Cardiac septum (tissue), 1 donor: ENCODE measurements at regions not wholly inside any gene's neighbourhood (a gene's known extent, or its start where the extent isn't known, plus 50 kb on each side); places are given as distances from the start of the nearest gene placed in this dataset.

ENCODE experiments used
- DNase-seq: peaks from one replicate; pipeline ENCODE4 v3.0.0-alpha.2; 2020; ENCODE audit warnings: low spot score
- intact Hi-C: fragments of 100-400 bp; cut with DNase I; formaldehyde crosslinking; loops from one replicate; pipeline ENCODE4 v1.14.0; 2022
- donor health status: DM: no; HTN: no; CAD: no.

- intact Hi-C loops, result no loop called here
- DNase-seq, result no peak
Observed at GRCh38 chr20:40558212-40558611, 130.8 kb downstream of the MAFB start.

GRCh38 chr20:40551125-40551530 is 137.9 kb downstream of the MAFB start:
- no peak for DNase-seq

DNA sequence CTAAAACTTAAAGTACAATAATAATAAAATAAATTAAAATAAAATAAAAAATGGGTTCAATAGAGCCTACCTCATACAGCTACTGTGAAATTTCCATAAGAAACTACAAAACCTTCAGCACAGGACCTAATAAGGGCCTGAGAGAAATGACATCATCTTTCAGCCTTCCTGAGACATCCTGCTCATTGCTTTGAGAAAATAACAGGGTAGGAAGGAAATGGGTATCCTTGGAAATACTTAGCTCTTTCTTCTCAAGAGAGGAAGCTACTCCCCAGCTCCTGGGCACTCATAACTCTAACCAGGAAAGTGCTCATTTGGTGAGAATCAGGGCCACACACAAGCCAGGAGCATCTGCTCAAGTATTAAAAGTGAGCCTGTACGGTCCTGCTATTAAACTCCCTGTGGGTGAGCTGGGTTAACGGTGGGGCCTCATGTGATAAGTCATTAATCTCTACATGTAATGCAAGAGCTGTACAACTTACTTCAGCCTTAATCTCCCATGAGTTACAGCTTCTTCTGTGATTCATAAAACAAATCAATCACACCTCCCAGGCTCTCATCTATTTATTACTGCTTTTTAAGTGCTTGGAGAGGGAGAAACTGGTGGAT is 141.4 kb downstream of the MAFB start:
- DNase-seq, result no peak
- intact Hi-C loops, result no loop called here

More at GRCh38 chr20:40551125-40551530, 137.9 kb downstream of the MAFB start:
- intact Hi-C loops, result no loop called here

- intact Hi-C loops, result no loop called here
- no peak for DNase-seq
Observed at GRCh38 chr20:40545478-40545877, 143.6 kb downstream of the MAFB start.

DNA sequence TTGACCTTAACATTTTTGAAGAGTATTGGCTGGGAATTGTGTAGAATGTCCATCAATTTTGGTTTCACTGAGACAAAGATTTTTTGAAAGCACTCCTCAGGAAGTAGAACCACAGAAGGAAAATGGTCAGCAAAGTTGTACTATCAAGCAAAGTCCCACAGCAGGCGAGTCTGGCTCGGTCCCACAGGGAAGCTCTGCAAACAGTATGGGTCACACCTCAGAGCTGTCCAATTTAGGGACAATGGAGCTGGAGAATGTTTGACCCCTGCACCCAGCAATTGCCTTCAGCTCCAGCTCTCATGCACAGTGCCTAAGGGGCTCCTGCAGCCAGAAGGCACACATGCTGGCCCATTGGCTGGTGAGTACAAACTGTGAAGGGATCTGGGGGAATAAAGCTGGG is 147.0 kb downstream of the MAFB start:
- intact Hi-C loops, result no loop called here
- DNase-seq, result no peak

GRCh38 chr20:40540166-40540565 is 148.9 kb downstream of the MAFB start:
- intact Hi-C loops, result no loop called here
- DNase-seq, result no peak

DNA sequence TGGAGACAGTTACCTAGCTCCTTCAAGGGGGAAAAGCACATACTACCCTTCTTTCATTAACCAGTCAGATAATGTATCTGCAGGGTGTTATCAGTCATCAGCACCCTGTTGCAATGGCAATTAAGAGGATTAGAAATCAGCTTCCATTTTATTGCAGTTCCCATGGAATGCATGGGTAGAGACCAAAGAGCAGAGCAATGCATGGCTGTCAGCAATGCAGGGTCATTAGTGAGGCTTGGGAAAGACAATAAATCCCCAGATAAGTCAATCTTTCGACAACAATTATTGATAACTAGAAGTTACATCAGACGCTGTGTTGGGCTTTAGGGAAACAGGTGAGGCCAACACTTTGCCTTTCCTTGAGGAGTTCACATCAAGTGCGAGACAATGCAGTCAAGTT is 150.9 kb downstream of the MAFB start:
- DNase-seq, result no peak
- intact Hi-C loops, result no loop called here

GRCh38 chr20:40536808-40537207 is 152.2 kb downstream of the MAFB start:
- intact Hi-C loops, result no loop called here
- no peak for DNase-seq

DNA sequence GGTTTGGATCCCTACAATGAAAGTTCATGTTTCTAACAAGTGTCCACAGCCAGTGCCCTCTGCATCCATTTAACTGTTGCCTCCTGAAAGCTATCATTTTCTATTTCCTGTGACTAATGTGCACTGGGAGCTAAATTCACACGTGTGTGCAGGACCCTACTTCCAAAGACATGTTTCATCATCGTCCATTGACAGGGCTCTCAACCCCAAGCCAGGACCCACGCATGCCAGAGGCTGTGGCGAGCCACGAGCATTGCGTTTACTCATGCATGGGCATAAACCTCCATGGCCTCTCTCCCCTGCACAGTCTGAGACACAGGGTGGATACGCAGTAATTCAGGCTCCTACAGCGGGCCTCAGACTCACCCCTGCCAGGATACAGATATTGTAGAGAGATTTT is 153.2 kb downstream of the MAFB start:
- intact Hi-C loops, result no loop called here
- no peak for DNase-seq

- no peak for DNase-seq
- intact Hi-C loops, result no loop called here
Observed at GRCh38 chr20:40532103-40532502, 156.9 kb downstream of the MAFB start.

DNA sequence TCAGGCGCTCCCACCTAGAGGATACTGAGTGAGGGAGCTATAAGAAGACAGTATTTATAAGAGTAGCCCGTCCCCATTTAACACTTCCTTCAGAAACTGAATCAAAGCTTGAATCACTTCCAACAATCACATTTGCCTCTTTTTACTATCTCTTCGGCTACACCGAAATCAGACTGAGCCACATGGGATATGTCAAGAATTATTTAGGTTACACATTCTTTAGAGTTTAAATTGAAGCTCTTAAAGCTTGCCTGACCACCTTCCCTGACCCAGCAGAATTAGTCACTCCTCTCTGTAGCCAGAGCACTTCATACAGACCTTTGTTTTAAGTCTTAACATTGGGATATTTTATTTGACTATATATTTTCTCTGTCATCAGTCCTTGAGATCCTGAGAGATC is 163.7 kb downstream of the MAFB start:
- no peak for DNase-seq
- intact Hi-C loops, result no loop called here

GRCh38 chr20:40524071-40524470 is 165.0 kb downstream of the MAFB start:
- no peak for DNase-seq
- intact Hi-C loops, result no loop called here

- intact Hi-C loops, result no loop called here
- DNase-seq, result no peak
Observed at GRCh38 chr20:40522405-40522804, 166.6 kb downstream of the MAFB start.

DNA sequence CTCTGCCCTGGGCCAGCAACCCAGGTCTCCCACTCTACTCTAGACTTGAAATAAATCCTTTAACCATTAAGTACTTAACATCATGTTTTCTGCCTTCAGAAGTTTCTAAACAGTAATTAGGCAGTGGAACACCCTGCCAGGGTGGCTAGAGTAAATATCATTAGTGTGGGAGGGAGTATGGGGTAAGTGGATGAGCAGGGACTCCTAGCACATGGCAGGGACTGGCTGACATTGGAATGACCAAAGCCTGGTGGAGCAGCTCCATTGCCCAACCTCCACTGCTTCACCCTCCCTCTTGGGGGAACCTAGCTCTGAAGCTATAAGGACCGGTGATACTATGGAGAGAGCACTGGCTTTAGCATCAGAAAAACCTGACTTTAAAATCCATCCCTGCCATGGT is 167.1 kb downstream of the MAFB start:
- intact Hi-C loops, result no loop called here
- DNase-seq, result no peak

- intact Hi-C loops, result no loop called here
- no peak for DNase-seq
Observed at GRCh38 chr20:40519918-40520317, 169.1 kb downstream of the MAFB start.

DNA sequence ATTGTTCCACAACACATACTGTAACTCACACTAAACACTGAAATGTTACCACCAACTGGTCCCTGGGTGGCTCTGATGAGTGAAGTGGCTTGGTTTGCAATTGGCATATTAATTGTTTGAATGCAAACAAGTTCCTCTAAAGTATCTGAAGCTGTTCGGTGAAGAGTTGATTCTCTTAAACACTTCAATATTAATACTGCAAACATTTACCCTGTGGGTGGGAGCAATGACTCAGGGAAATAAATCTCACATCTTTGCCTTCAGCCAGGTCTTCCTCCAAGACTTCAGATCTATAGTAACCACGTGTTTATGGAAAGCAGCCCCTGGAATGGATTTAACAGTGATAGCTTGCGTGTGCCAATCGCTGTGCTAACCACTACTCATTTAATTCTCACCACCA is 176.0 kb downstream of the MAFB start:
- intact Hi-C loops, result no loop called here
- no peak for DNase-seq

DNA sequence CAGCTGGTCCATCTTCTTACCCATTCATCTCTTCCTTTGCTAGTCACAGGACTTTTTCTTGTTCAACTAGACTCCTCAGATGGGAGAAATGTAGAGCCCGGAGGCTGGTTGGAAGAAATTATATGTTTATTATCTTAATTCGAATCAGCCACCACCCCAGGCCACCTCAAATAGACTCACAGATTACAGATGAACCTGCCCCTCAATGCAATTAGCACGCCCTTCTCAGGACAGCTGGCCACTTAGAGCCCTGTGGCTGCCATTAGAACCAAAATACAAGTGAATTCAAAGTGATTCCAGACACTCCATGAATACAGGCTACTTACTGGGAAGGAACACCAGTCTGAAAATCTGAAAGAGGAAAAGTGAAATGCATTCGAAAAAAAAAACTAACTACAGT is 176.4 kb downstream of the MAFB start:
- intact Hi-C loops, result no loop called here
- no peak for DNase-seq

GRCh38 chr20:40511478-40511877 is 177.6 kb downstream of the MAFB start:
- no peak for DNase-seq
- intact Hi-C loops, result no loop called here

DNA sequence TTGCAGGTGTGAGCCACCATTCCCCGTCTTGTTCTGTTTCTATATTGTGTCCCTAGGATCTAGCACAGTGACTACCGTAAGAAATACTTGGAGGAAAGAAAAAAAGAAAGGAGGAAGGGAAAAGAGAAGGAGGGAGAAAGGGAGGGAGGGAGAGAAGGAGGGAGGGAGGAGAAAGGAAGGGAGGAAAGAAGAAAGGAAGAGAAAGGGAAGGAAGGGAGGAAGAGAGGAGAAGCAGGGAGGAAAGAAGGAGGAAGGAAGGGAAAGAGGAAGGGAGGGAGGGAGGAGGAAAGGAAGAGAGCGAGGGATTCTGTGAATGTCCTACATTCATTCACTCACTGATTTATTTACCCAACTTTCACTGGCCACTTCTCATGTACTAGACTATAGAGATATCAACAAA is 178.4 kb downstream of the MAFB start:
- DNase-seq, result no peak
- intact Hi-C loops, result no loop called here

DNA sequence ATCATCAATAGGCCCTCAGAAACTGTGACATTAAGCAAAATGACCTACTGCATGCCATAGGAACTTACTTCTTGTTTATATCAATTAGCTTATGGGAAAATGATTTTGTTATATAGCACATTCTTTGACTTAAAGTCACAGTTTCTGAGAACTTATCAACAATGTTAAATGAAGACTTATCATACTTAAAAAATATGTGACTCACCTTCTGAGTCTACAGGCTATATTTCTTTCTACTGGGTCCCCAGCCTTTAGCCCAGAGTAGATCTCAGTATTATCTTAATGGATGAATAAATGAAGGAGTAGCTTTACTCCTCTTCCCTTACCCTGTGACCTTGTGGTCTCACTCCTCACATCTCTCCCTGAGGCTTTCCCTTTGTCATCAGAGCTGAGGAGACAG is 180.2 kb downstream of the MAFB start:
- DNase-seq, result no peak
- intact Hi-C loops, result no loop called here

DNA sequence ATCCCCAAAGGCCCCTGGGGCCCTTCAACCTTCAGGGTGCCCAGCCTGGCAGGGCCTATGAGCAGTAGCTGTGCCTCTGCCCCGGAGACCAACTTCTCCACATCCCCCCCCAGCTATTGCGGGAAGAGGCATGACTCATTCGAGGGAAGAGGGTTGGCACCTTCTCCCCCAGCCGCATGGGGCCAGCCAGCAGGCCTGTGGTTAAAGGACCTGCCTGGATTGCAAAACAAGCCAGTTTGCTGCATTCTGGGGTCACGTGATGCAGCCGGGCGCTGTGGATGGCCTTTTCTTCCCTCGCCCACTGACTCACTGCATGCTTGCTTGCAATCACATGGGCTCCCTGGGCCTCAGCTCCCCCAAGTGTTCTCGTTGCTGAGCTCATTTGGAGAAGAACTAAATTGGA is 182.5 kb downstream of the MAFB start:
- intact Hi-C loops, result no loop called here
- peak; percentile 97 for DNase-seq

DNA sequence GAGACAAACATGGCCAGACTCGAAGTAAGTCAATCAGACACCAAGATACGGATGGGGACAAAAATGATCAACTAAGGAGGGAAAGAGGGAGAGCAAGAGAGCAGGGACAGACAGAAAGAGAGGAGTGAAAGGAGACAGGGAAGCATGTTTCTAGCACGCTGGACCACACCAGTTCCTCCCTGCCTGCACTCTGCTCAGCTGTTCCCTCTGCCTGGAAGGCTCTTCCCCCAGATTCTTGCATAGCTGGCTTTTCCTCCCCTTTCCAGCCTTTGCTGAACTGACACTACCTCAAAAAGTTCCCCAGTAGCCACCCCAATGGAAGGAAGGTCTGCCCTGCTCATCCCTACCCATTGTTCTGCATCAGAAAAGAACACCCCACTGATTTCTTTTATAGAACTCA is 185.9 kb downstream of the MAFB start:
- DNase-seq, result no peak

More for the DNA sequence above, 185.9 kb downstream of the MAFB start:
- intact Hi-C loops, result no loop called here
